HCT116 (cell line): ENCODE measurements at regions not wholly inside any gene's neighbourhood (a gene's known extent, or its start where the extent isn't known, plus 50 kb on each side); places are given as distances from the start of the nearest gene placed in this dataset.

Experiments
- ATAC-seq: fragments of 200-7000 bp; cut with Tn5 transposase; 2 replicates; pipeline ENCODE4 v1.9.1; 2020; ENCODE audit warnings: mild to moderate bottlenecking, moderate library complexity
- BruUV-seq: library from RNA; stranded (reverse); fragments of 400-500 nt; replicated peaks from 2 replicates; lab custom pipeline; 2021; lab: Mats Ljungman, UMichigan
- CTCF ChIA-PET: fragments of 300-600 bp; sonication (Branson Sonifier 250); formaldehyde crosslinking; loops from one replicate; lab custom pipeline; 2021; ENCODE audit warnings: antibody characterized with exemption; lab: Charles Lee
- POLR2A ChIA-PET: fragments of 300-600, 350-600 bp; sonication (Branson Sonifier 250); formaldehyde crosslinking; loops from one replicate; lab custom pipeline; 2021; ENCODE audit warnings: antibody characterized with exemption; lab: Charles Lee
- RAD21 ChIA-PET, 2 experiments: fragments of 300-600 bp; sonication (Branson Sonifier 250); formaldehyde crosslinking; loops; one replicate each; lab custom pipeline; 2023; ENCODE audit warnings: low total read pairs in 2 of 2; ENCODE audit not compliant: uncharacterized antibody in 2 of 2, unreplicated experiment in 2 of 2, low non-redundant PET in 1 of 2; lab: Charles Lee
- DNase-seq: peaks from one replicate; pipeline ENCODE4 v3.0.0-alpha.2; 2010; ENCODE audit warnings: low read depth, low spot score
- H2AFZ ChIP-seq: fragments of 200-600 bp; shearing (Covaris generic), sonication (generic); 2 replicates; pipeline ENCODE4 v1.6.1; 2017; ENCODE audit warnings: low read depth, mixed run types, mixed read lengths, antibody characterized with exemption, low read length; ENCODE audit not compliant: poor library complexity, severe bottlenecking
- H3K27ac ChIP-seq: 2 replicates; pipeline ENCODE4 v1.5.1; 2012; ENCODE audit warnings: low read depth, low read length
- H3K27me3 ChIP-seq: fragments of 200-600 bp; sonication (generic); 2 replicates; pipeline ENCODE4 v1.6.1; 2016; ENCODE audit warnings: mixed run types, low read length, mixed read lengths; ENCODE audit not compliant: insufficient read depth
- H3K36me3 ChIP-seq, 2 experiments: fragments of 200-500 bp in 1 of 2; fragments of 200-600 bp in 1 of 2; sonication (Bioruptor generic) in 1 of 2; sonication (generic) in 1 of 2; 2 replicates each; pipeline versions ENCODE4 v1.5.1 to v1.6.1; 2014 to 2016; ENCODE audit warnings: low read length in 2 of 2, inconsistent platforms in 1 of 2, mixed read lengths in 1 of 2, mixed run types in 1 of 2; ENCODE audit not compliant: insufficient read depth in 2 of 2, control insufficient read depth in 1 of 2
- H3K4me1 ChIP-seq, 2 experiments: fragments of 200-600 bp in 1 of 2; sonication (generic) in 1 of 2; 2 replicates each; pipeline versions ENCODE4 v1.5.1 to v1.6.1; 2012 to 2017; ENCODE audit warnings: low read length in 2 of 2, inconsistent platforms in 1 of 2, mild to moderate bottlenecking in 1 of 2, mixed read lengths in 1 of 2, mixed run types in 1 of 2, moderate library complexity in 1 of 2; ENCODE audit not compliant: insufficient read depth in 2 of 2, control insufficient read depth in 1 of 2
- H3K4me2 ChIP-seq: fragments of 200-600 bp; sonication (generic); 2 replicates; pipeline ENCODE4 v1.6.1; 2017; ENCODE audit warnings: mixed run types, low read length, mixed read lengths
- H3K4me3 ChIP-seq, 2 experiments: fragments of 200-600 bp in 1 of 2; sonication (generic) in 1 of 2; replicated peaks in 1 of 2; 2 replicates each; pipeline ENCODE4 v1.5.1; 2011 to 2016; ENCODE audit warnings: low read length in 2 of 2, control low read depth in 1 of 2, low read depth in 1 of 2, mild to moderate bottlenecking in 1 of 2, mixed read lengths in 1 of 2, mixed run types in 1 of 2
- H3K79me2 ChIP-seq: fragments of 200-600 bp; sonication (generic); 2 replicates; pipeline ENCODE4 v1.6.1; 2017; ENCODE audit warnings: mild to moderate bottlenecking, mixed run types, low read length, moderate library complexity, mixed read lengths; ENCODE audit not compliant: insufficient read depth
- H3K9ac ChIP-seq: fragments of 200-600 bp; sonication (generic); 2 replicates; pipeline ENCODE4 v1.6.1; 2016; ENCODE audit warnings: low read length, mixed read lengths
- H3K9me2 ChIP-seq: fragments of 200-600 bp; sonication (generic), shearing (Covaris generic); 2 replicates; pipeline ENCODE4 v1.6.1; 2017; ENCODE audit warnings: mixed run types, mild to moderate bottlenecking, moderate library complexity; ENCODE audit not compliant: insufficient read depth
- H3K9me3 ChIP-seq, 2 experiments: fragments of 200-500 bp in 1 of 2; fragments of 200-600 bp in 1 of 2; sonication (Bioruptor generic) in 1 of 2; sonication (generic) in 1 of 2; 2 replicates each; pipeline ENCODE4 v1.6.1; 2014 to 2017; ENCODE audit warnings: low read length in 2 of 2, mixed read lengths in 2 of 2, inconsistent platforms in 1 of 2, low read depth in 1 of 2, mild to moderate bottlenecking in 1 of 2, mixed run types in 1 of 2, moderate library complexity in 1 of 2; ENCODE audit not compliant: control insufficient read depth in 1 of 2, insufficient read depth in 1 of 2
- H4K20me1 ChIP-seq: fragments of 200-600 bp; sonication (generic), shearing (Covaris generic); 2 replicates; pipeline ENCODE4 v1.6.1; 2017; ENCODE audit warnings: mixed run types, mild to moderate bottlenecking, moderate library complexity; ENCODE audit not compliant: insufficient read depth
- CTCF ChIP-seq, 3 experiments: fragments of 200-600 bp in 1 of 3; sonication (generic) in 1 of 3; IDR thresholded peaks in 2 of 3; conservative IDR thresholded peaks in 1 of 3; 2 replicates each; pipeline ENCODE4 v1.5.1; 2012 to 2017; ENCODE audit warnings: low read depth in 2 of 3, low read length in 2 of 3, antibody characterized with exemption in 1 of 3, borderline replicate concordance in 1 of 3, control low read depth in 1 of 3, mild to moderate bottlenecking in 1 of 3, mixed read lengths in 1 of 3, mixed run types in 1 of 3, moderate library complexity in 1 of 3; ENCODE audit not compliant: insufficient read depth in 1 of 3
- EZH2 ChIP-seq: fragments of 200-600 bp; sonication (generic); IDR thresholded peaks from 2 replicates; pipeline ENCODE4 v1.6.1; 2017; ENCODE audit warnings: antibody characterized with exemption, mixed run types
- FOSL1 ChIP-seq: IDR thresholded peaks from 2 replicates; pipeline ENCODE4 v1.6.1; 2012; ENCODE audit warnings: low read depth
- REST ChIP-seq: IDR thresholded peaks from 2 replicates; pipeline ENCODE4 v1.6.1; 2012; ENCODE audit warnings: low read depth
- SP1 ChIP-seq: IDR thresholded peaks from 2 replicates; pipeline ENCODE4 v1.6.1; 2012; ENCODE audit warnings: low read depth
- TCF7L2 ChIP-seq: IDR thresholded peaks from 2 replicates; pipeline ENCODE4 v1.7.0; 2011; ENCODE audit warnings: borderline replicate concordance, inconsistent platforms; ENCODE audit not compliant: insufficient read depth, insufficient read length; ENCODE audit errors: extremely low read depth
- YY1 ChIP-seq: IDR thresholded peaks from 2 replicates; pipeline ENCODE4 v1.6.1; 2011; ENCODE audit warnings: low read length, low read depth, moderate library complexity, mild to moderate bottlenecking; ENCODE audit not compliant: insufficient replicate concordance; ENCODE audit errors: extremely low read depth
- ZBTB33 ChIP-seq: IDR thresholded peaks from 2 replicates; pipeline ENCODE4 v1.6.1; 2011; ENCODE audit warnings: mild to moderate bottlenecking, low read length, moderate library complexity; ENCODE audit not compliant: insufficient replicate concordance; ENCODE audit errors: extremely low read depth
- ZNF274 ChIP-seq: fragments of 200-500 bp; sonication (Bioruptor generic); IDR thresholded peaks from 2 replicates; pipeline ENCODE4 v1.6.1; 2014; ENCODE audit warnings: mild to moderate bottlenecking, low read depth, low read length, inconsistent platforms
- intact Hi-C: fragments of 100-400 bp; cut with micrococcal nuclease; formaldehyde crosslinking; loops from 2 replicates; pipeline ENCODE4 v1.10.0; 2022

- no peak overlapping the region for H3K9ac ChIP-seq
- no peaks in the 10 kb centered on the region for H3K9me2 ChIP-seq
- no peak overlapping the region for H2AFZ ChIP-seq
- RAD21 ChIA-PET = no interaction called here
- H3K4me3 ChIP-seq = no peak overlapping the region
- CTCF ChIA-PET = no interaction called here
- H3K27me3 ChIP-seq = peaks cover 14% of the 10 kb centered on the region; the same call in 1 of the 2 replicates
- H3K36me3 ChIP-seq = no peaks in the 10 kb centered on the region
- intact Hi-C loops = no loop called here
- H3K79me2 ChIP-seq = no peaks in the 10 kb centered on the region
- BruUV-seq = no TSS peak
- ATAC-seq (no peak), DNase-seq (no peak)
- 0 out of 4 replicates have a peak, but pooled peaks cover 0 to 5% of the 10 kb centered on the region in 2 experiments for H3K4me1 ChIP-seq
- H3K4me2 ChIP-seq = no peak overlapping the region
- POLR2A ChIA-PET = no interaction called here
- H4K20me1 ChIP-seq = no peaks in the 10 kb centered on the region
- no peak for TF ChIP-seq FOSL1
- no peak for TF ChIP-seq REST
- TF ChIP-seq YY1 = no peak
- no peak for TF ChIP-seq ZNF274
- no peak for TF ChIP-seq SP1
- TF ChIP-seq EZH2 = no peak
- no peak for TF ChIP-seq TCF7L2
- TF ChIP-seq ZBTB33 = no peak
- no peak for TF ChIP-seq CTCF (IDR thresholded peaks at IDR 0.05 in 2 of 3, conservative IDR thresholded peaks at IDR 0.05 in 1 of 3; ENCODE audit: borderline replicate concordance in 1 of 3, insufficient read depth in 1 of 3, low read depth in 2 of 3, low read length in 2 of 3)
- no peak overlapping the region for H3K27ac ChIP-seq
- no peaks in the 10 kb centered on the region for H3K9me3 ChIP-seq
Observed at GRCh38 chr14:98959410-98959809, 312.6 kb downstream of the BCL11B start.
